ENCODE measurements at regions not wholly inside any gene's neighbourhood (a gene's known extent, or its start where the extent isn't known, plus 50 kb on each side); places are given as distances from the start of the nearest gene placed in this dataset.

DNA sequence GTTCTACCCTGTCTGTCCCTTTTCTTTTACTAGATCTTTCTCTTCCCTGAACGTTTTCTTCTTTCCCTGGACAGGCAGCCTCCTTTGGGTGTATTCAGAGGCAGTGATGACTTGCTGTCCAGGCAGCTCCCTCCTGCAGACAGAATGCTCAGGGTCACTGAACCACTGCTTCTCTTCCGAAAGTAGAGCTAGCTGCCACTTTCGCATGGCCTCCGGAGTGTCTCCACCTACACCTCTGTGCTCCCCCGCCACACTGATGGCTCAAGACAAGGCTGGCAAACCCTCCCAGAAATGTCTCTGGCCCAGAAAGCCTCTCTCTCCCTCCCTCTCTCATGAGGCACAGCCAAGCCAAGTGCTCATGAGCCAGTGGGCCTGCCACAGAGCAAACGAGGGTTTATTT, 207.8 kb downstream of the CDRT15L2 start:
- TF ChIP-seq YY1 (IDR thresholded peaks at IDR 0.05; ENCODE audit: low read depth) (no peak), RAD21 (IDR thresholded peaks at IDR 0.05; ENCODE audit: low read depth) (no peak), FOXM1 (IDR thresholded peaks at IDR 0.05; ENCODE audit: borderline replicate concordance, low read depth) (no peak), EP300 (IDR thresholded peaks at IDR 0.05; ENCODE audit: borderline replicate concordance) (no peak), CEBPB (IDR thresholded peaks at IDR 0.05) (no peak), NFIC (IDR thresholded peaks at IDR 0.05) (no peak), TAF1 (IDR thresholded peaks at IDR 0.05; ENCODE audit: low read depth) (no peak), CREB1 (IDR thresholded peaks at IDR 0.05; ENCODE audit: low read depth) (no peak)
- TF ChIP-seq, protein P1, sequence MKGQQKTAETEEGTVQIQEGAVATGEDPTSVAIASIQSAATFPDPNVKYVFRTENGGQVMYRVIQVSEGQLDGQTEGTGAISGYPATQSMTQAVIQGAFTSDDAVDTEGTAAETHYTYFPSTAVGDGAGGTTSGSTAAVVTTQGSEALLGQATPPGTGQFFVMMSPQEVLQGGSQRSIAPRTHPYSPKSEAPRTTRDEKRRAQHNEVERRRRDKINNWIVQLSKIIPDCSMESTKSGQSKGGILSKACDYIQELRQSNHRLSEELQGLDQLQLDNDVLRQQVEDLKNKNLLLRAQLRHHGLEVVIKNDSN (IDR thresholded peaks at IDR 0.05) = no peak
